ENCODE measurements at regions not wholly inside any gene's neighbourhood (a gene's known extent, or its start where the extent isn't known, plus 50 kb on each side); places are given as distances from the start of the nearest gene placed in this dataset.

GRCh38 chr3:117107946-117108345 is 398.4 kb downstream of the TUSC7 start:
- Histone ChIP-seq H3K27ac (no peak overlapping the region), H3K4me3 (no peak overlapping the region)

DNA sequence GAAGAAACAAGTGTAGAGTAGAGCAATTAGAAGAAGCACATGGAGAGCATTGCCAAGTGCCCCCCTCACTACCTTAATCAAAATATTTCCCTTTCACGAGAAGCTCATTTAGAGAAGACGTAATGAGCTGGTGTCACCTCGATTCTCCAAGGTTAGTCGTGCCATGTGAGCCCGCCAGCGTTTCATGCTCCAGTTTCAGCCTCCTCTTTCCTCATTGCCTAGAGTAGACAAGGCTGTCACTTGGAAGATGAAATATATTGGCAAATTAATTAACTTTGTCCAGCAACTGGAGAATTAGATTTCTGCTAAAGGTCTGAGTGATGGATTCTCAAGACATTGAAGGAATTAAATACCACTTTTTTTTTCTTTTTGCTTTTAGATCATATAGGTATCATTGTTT is 399.6 kb downstream of the TUSC7 start:
- Histone ChIP-seq H3K4me3 (no peak overlapping the region), H3K27ac (no peak overlapping the region)

- H3K27ac ChIP-seq, result no peak overlapping the region
These were observed 405.1 kb downstream of the TUSC7 start for GRCh38 chr3:117114517-117115265.

GRCh38 chr3:117117188-117117936 is 407.8 kb downstream of the TUSC7 start:
- Histone ChIP-seq H3K27ac (no peak overlapping the region), H3K4me3 (no peak overlapping the region)

More at GRCh38 chr3:117114517-117115265, 405.1 kb downstream of the TUSC7 start:
- H3K4me3 ChIP-seq, result no peak overlapping the region

- no peak overlapping the region for H3K4me3 ChIP-seq
- no peak overlapping the region for H3K27ac ChIP-seq
These were observed 409.0 kb downstream of the TUSC7 start for GRCh38 chr3:117118604-117119003.

DNA sequence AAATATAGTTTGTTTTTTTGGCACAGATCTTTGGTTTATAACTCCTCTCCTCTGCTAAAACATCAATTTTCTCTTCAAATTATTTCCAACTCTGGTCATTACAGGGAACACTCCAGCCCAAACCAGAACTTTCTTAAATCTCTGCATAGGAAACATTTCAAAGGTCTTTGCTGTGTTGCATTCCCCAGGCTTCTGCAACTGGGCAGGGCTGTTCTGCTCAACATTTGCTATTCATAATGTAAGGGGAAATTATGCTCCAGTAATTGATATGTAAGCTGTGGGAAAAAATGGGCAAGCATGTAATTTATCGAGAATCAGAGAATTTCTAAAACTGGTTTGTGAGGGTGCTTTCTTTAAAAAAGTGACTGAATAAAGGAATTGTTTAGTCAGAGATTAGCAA is 410.4 kb downstream of the TUSC7 start:
- H3K27ac ChIP-seq, result no peak overlapping the region
- H3K4me3 ChIP-seq, result no peak overlapping the region

GRCh38 chr3:117122609-117123008 is 413.0 kb downstream of the TUSC7 start:
- no peak overlapping the region for H3K4me3 ChIP-seq

DNA sequence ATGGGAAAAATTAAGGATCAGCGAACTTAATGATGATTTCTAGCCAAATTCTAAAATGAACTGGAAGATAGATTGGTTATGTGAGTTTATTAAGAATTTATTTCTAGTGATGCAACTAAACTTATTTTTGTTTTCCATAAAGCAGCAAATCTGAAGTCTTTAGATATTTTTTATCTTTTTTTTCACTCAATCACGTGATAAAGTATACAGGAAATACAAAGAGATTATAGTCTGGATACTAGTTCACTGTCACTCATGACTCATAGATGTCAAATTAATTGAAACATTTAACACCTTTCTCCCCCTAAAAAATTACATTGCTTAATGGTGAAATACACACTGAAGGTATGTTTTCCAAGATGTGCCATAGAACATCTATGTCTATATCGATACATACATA is 416.9 kb downstream of the TUSC7 start:
- H3K4me3 ChIP-seq, result no peak overlapping the region
- H3K27ac ChIP-seq, result no peak overlapping the region

More at GRCh38 chr3:117122609-117123008, 413.0 kb downstream of the TUSC7 start:
- H3K27ac ChIP-seq, result no peak overlapping the region

GRCh38 chr3:117126946-117127546 is 417.5 kb downstream of the TUSC7 start:
- H3K27ac ChIP-seq, result no peak overlapping the region
- no peak overlapping the region for H3K4me3 ChIP-seq

DNA sequence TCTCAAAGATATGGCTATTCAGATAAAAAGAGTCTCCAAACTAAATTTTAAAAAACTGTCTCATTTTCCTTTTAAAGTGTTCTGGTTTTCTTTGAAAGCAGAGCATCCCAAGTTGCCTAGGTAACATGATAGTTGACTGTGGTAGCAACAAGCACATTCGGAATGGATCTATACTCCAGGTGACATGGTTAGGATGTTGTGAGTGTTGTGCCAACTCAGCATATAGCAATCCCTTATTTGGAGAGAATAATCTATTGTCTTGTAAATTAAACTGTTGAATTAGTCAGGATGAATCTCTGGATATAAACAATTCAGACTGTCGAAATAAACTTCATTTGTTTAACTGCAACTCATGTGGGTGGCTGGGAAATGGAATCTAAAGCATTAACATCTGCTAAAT is 418.6 kb downstream of the TUSC7 start:
- H3K27ac ChIP-seq, result no peak overlapping the region
- H3K4me3 ChIP-seq, result no peak overlapping the region

DNA sequence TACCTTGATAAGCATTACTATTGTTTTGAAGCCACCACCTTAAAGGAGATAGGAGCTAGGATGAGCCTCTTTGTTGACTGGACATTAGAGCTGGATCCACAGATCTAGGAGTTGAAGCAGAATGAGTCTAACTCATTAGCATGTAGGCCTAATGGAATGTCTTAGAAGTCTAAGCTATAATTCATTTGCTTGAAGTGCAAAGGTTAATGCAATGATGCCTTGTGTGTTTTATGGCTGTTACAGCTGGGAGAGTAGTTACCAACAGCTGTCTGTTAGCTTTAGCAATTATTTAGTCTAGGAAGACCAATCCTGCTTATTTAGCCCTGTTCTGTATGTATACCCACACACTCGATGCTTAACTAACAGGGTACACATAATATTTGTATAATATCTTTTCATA is 419.3 kb downstream of the TUSC7 start:
- no peak overlapping the region for H3K27ac ChIP-seq
- no peak overlapping the region for H3K4me3 ChIP-seq

DNA sequence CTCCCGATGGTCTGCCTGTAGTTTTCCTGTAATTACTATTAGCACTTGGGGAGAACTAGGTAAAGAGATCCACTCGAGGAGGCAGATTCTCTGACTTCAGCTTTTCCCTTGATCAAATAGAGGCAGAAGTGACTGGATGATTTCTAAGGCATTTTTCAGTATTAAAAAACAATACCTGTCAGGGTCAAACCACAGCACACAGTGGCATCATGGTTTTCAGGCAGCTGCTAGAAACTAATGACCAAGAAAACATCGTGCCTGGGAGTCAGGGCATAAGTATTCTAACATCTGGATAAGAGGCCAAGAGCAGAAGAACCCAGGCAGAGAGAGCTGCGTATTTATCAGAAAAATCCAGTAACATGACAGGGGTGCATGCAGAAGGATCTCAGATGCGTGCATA is 419.9 kb downstream of the TUSC7 start:
- H3K27ac ChIP-seq, result no peak overlapping the region
- H3K4me3 ChIP-seq, result no peak overlapping the region

DNA sequence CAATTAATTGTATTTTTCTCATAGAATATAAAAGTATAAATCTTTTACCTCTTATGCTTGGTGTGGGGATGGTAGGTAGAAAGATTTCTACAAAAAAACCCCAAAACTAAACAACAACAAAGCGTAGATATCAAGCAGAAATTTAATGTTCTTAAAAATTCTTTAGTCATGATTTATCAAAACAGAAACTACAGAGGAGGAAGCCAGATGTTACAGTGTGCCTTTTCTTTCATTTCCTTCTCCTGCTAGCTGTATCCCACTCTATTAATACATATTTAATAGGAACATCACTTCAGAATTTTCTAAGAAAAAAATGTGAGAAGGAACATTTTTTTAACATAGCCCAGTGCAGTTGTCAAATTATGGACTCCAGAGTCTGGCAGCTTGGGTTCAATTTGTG is 420.6 kb downstream of the TUSC7 start:
- Histone ChIP-seq H3K27ac (no peak overlapping the region), H3K4me3 (no peak overlapping the region)

GRCh38 chr3:117131259-117131658 is 421.7 kb downstream of the TUSC7 start:
- no peak overlapping the region for H3K27ac ChIP-seq

GRCh38 chr3:117133066-117133465 is 423.5 kb downstream of the TUSC7 start:
- Histone ChIP-seq H3K4me3 (no peak overlapping the region), H3K27ac (no peak overlapping the region)

More at GRCh38 chr3:117131259-117131658, 421.7 kb downstream of the TUSC7 start:
- H3K4me3 ChIP-seq, result no peak overlapping the region

GRCh38 chr3:117135207-117135606 is 425.6 kb downstream of the TUSC7 start:
- Histone ChIP-seq H3K4me3 (no peak overlapping the region), H3K27ac (no peak overlapping the region)

GRCh38 chr3:117136003-117136402 is 426.4 kb downstream of the TUSC7 start:
- no peak overlapping the region for H3K27ac ChIP-seq
- H3K4me3 ChIP-seq, result no peak overlapping the region

GRCh38 chr3:117137065-117137464 is 427.5 kb downstream of the TUSC7 start:
- no peak overlapping the region for H3K4me3 ChIP-seq

DNA sequence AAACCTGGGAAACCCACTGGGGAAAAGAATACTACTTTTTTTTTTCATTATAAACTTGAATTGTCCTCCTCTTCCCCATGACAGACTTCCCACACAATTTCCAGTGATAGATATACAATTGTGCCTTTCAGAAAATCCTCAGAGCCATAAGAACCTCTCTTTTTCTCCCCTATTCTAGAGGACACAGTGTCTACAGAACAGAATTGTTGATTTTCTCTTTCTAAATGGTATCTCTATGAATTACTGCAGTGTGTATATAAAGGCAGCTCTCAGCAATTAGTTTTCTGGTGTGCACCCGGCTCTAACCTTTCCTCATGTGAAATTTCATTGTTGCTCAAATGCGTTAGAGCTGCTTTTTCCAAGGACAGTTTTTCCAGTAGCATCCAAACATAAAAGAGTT is 430.1 kb downstream of the TUSC7 start:
- no peak overlapping the region for H3K27ac ChIP-seq
- H3K4me3 ChIP-seq, result no peak overlapping the region

More at GRCh38 chr3:117137065-117137464, 427.5 kb downstream of the TUSC7 start:
- no peak overlapping the region for H3K27ac ChIP-seq

GRCh38 chr3:117141812-117142211 is 432.2 kb downstream of the TUSC7 start:
- Histone ChIP-seq H3K27ac (no peak overlapping the region), H3K4me3 (no peak overlapping the region)

- Histone ChIP-seq H3K4me3 (no peak overlapping the region), H3K27ac (no peak overlapping the region)
These were observed 435.3 kb downstream of the TUSC7 start for GRCh38 chr3:117144853-117145252.

Data from skin epidermis (tissue), 12 donors.